Epithelial cell of esophagus (primary cell): ENCODE measurements at regions not wholly inside any gene's neighbourhood (a gene's known extent, or its start where the extent isn't known, plus 50 kb on each side); places are given as distances from the start of the nearest gene placed in this dataset.

Experiments
- DNase-seq: peaks from one replicate; pipeline ENCODE4 v3.0.0; 2010; ENCODE audit warnings: low read depth
- H3K4me3 ChIP-seq: 2 replicates; pipeline ENCODE4 v1.5.1; 2011; ENCODE audit warnings: mild to moderate bottlenecking, low read length, control low read depth
- TF ChIP-seq, protein P1 (sequence below): IDR thresholded peaks from 2 replicates; pipeline ENCODE4 v1.5.1; 2011; ENCODE audit warnings: low read depth, mild to moderate bottlenecking, low read length, control low read depth, inconsistent platforms; ENCODE audit not compliant: insufficient read depth; ENCODE audit errors: missing control alignments

DNA sequence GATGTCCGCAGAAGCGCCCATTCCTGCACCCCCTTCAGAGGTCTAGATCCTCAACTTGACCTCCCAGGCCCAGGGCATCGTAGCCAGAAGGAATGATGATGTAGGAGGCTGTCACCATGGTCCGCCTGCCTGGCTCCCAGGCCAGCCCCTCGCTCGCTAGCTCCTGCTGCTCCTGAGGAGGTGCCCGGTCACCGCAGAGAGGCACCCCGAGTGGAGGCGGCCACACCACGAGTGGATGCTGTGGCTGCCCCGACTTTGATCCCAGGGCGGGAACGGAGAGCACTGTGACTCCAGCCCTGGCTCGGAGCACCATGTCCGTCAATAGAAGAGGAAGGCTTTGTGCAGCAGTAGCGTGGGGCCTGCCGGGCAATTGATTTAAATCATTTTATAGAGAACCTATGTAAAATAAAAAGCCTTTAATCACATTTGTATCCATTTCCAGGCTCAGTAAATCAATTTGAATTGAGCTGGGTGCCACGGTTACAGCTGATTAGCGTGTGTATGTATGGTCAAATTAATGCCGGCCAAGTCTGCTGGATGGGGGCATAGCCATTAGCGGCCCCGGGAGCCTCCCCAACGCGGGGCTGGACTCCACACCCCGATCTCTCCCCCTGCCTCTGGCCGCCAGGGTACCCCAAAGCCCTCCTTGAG, 122.6 kb upstream of the GSE1 start:
- TF ChIP-seq, protein P1, sequence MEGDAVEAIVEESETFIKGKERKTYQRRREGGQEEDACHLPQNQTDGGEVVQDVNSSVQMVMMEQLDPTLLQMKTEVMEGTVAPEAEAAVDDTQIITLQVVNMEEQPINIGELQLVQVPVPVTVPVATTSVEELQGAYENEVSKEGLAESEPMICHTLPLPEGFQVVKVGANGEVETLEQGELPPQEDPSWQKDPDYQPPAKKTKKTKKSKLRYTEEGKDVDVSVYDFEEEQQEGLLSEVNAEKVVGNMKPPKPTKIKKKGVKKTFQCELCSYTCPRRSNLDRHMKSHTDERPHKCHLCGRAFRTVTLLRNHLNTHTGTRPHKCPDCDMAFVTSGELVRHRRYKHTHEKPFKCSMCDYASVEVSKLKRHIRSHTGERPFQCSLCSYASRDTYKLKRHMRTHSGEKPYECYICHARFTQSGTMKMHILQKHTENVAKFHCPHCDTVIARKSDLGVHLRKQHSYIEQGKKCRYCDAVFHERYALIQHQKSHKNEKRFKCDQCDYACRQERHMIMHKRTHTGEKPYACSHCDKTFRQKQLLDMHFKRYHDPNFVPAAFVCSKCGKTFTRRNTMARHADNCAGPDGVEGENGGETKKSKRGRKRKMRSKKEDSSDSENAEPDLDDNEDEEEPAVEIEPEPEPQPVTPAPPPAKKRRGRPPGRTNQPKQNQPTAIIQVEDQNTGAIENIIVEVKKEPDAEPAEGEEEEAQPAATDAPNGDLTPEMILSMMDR: no peak
- H3K4me3 ChIP-seq: no peak overlapping the region
- DNase-seq: no peak

DNA sequence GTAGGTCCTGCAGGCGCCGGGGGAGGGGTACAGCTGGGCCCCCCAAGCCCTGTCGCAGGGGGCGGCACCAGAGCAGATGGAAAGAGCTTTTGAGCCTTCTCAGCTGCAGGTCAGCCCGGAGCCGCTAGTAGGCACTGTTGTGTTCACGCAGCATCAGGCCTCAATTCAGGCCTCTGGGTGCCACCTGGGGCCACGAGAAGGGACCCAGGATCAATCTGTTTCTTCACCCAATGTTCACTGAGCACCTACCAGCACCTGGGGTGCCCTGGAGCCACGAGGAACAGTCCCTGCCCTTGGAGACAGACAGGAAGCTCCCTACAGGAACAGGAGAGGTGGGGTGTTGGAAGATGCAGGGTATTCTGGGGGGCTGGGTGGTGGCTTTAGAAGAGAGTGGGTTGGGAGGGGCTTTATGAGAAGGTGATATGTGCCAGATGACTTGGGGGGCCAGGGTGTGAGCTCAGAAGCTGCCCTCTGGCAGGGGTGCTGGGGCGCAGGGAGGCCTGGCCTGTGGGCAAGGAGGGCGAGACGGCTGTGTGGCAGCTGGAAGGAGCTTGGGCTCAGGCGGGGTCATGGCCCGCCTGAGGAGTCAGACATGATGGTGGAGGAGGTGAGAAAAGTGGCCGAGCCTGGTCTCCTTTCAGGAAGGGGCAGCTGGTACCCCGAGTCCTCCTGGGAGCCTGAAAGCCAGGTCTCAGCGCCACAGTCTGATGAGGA, 121.9 kb upstream of the GSE1 start:
- TF ChIP-seq, protein P1: peak; percentile 59
- no peak for DNase-seq
- no peak overlapping the region for H3K4me3 ChIP-seq

DNA sequence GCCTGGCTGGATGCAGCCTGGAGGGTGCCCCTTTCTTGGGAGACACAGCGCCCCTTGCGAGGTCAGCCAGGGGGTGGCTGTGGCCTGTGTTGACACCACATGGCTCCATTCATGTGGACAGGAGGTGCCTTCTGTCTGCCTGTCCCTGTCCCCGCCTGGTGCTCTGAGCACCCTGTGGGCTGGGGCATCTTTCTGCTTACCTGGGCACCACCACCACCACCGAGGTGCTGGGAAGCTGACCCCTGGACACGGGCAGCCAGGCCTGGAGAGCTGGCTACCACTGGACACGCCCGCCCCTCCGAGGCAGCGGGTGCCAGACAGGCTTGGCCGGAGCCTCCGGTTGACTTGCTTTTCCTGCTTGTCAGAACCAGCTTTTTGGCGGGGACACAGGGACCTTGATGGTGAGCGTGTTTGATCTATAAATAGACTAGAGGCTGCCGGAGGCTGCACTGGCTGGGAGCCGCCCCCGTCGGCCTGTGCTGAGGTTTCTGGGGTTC, 121.3 kb upstream of the GSE1 start:
- TF ChIP-seq, protein P1: no peak
- H3K4me3 ChIP-seq: no peak overlapping the region
- DNase-seq: peak; percentile 59

- peak; percentile 9 for DNase-seq
- TF ChIP-seq, protein P1: no peak
- H3K4me3 ChIP-seq: no peak overlapping the region
These were observed 120.7 kb upstream of the GSE1 start for GRCh38 chr16:85492295-85492864.

- no peak overlapping the region for H3K4me3 ChIP-seq
- no peak for DNase-seq
- TF ChIP-seq, protein P1: no peak
These were observed 118.8 kb upstream of the GSE1 start for GRCh38 chr16:85494315-85494714.

GRCh38 chr16:85495259-85495658, 117.9 kb upstream of the GSE1 start:
- no peak overlapping the region for H3K4me3 ChIP-seq
- TF ChIP-seq, protein P1: no peak
- DNase-seq: no peak
